H1 (cell line): ENCODE measurements at regions not wholly inside any gene's neighbourhood (a gene's known extent, or its start where the extent isn't known, plus 50 kb on each side); places are given as distances from the start of the nearest gene placed in this dataset.

ENCODE experiments used
- CTCF ChIA-PET: fragments of 300-600 bp; sonication (Branson Sonifier 250); formaldehyde crosslinking; loops from one replicate; lab custom pipeline; 2021; ENCODE audit not compliant: partially characterized antibody; lab: Charles Lee
- POLR2A ChIA-PET: fragments of 300-600 bp; sonication (Branson Sonifier 250); formaldehyde crosslinking; loops from one replicate; lab custom pipeline; 2021; ENCODE audit warnings: inconsistent platforms; ENCODE audit not compliant: partially characterized antibody; lab: Charles Lee
- DNase-seq, 2 experiments: peaks; one replicate each; pipeline versions ENCODE4 v3.0.0 to v3.0.0-alpha.2; 2010 to 2022; ENCODE audit warnings: low spot score in 2 of 2, low read depth in 1 of 2, mixed read lengths in 1 of 2
- FAIRE-seq: peaks from 2 replicates; lab custom pipeline; 2011; peaks lifted over from hg19 to GRCh38; lab: Jason Lieb, UNC
- H2AFZ ChIP-seq: 2 replicates; pipeline ENCODE4 v1.8.1; 2012; ENCODE audit warnings: low read length, inconsistent platforms
- H2AK5ac ChIP-seq: 2 replicates; pipeline ENCODE4 v1.6.1; 2013; ENCODE audit warnings: low read depth, low read length
- H2BK120ac ChIP-seq: replicated peaks from 2 replicates; pipeline ENCODE3; 2013; ENCODE audit warnings: low read depth, low read length, inconsistent platforms
- H2BK12ac ChIP-seq: 2 replicates; pipeline ENCODE4 v1.6.1; 2013; ENCODE audit warnings: low read depth, low read length
- H2BK15ac ChIP-seq: 2 replicates; pipeline ENCODE4 v1.6.1; 2013; ENCODE audit warnings: low read length
- H2BK20ac ChIP-seq: 2 replicates; pipeline ENCODE4 v1.6.1; 2013; ENCODE audit warnings: low read length
- H2BK5ac ChIP-seq: 2 replicates; pipeline ENCODE4 v1.6.1; 2013; ENCODE audit warnings: low read depth, low read length
- H3K14ac ChIP-seq: 2 replicates; pipeline ENCODE4 v1.6.1; 2013; ENCODE audit warnings: inconsistent platforms; ENCODE audit not compliant: insufficient read length
- H3K18ac ChIP-seq: 2 replicates; pipeline ENCODE4 v1.6.1; 2013; ENCODE audit warnings: low read length; ENCODE audit errors: extremely low read depth
- H3K23ac ChIP-seq: 2 replicates; pipeline ENCODE4 v1.6.1; 2013; ENCODE audit warnings: inconsistent platforms; ENCODE audit not compliant: insufficient read length
- H3K23me2 ChIP-seq: 2 replicates; pipeline ENCODE4 v1.6.1; 2013; ENCODE audit warnings: low read depth, low read length
- H3K27ac ChIP-seq: 2 replicates; pipeline ENCODE4 v1.6.1; 2011; ENCODE audit warnings: low read depth, low read length, inconsistent platforms
- H3K27me3 ChIP-seq, 4 experiments: replicated peaks in 1 of 4; 1 replicate in 1 of 4; 2 replicates in 3 of 4; pipeline versions ENCODE4 v1.6.1 to v1.8.1; 2011 to 2013; ENCODE audit warnings: low read length in 3 of 4, mild to moderate bottlenecking in 3 of 4, inconsistent platforms in 2 of 4, mixed read lengths in 2 of 4, moderate library complexity in 1 of 4; ENCODE audit not compliant: control insufficient read depth in 3 of 4, insufficient read depth in 3 of 4; ENCODE audit errors: extremely low read depth in 1 of 4
- H3K36me3 ChIP-seq, 4 experiments: 2 replicates each; pipeline versions ENCODE4 v1.6.1 to v1.8.1; 2011 to 2013; ENCODE audit warnings: mild to moderate bottlenecking in 4 of 4, low read length in 3 of 4, moderate library complexity in 2 of 4, control low read depth in 1 of 4, inconsistent platforms in 1 of 4; ENCODE audit not compliant: insufficient read depth in 4 of 4, control insufficient read depth in 2 of 4
- H3K4ac ChIP-seq: replicated peaks from 2 replicates; pipeline ENCODE3; 2013; ENCODE audit warnings: low read length, low read depth, mixed read lengths, inconsistent platforms; ENCODE audit not compliant: insufficient read length
- H3K4me1 ChIP-seq, 4 experiments: replicated peaks in 1 of 4; 1 replicate in 1 of 4; 2 replicates in 3 of 4; pipeline versions ENCODE4 v1.6.1 to v1.8.1; 2011 to 2013; ENCODE audit warnings: low read length in 3 of 4, inconsistent platforms in 2 of 4, mixed read lengths in 1 of 4; ENCODE audit not compliant: insufficient read depth in 4 of 4, control insufficient read depth in 3 of 4
- H3K4me2 ChIP-seq, 2 experiments: 2 replicates each; pipeline versions ENCODE4 v1.6.1 to v1.8.1; 2011 to 2013; ENCODE audit warnings: low read depth in 2 of 2, low read length in 2 of 2, control low read depth in 1 of 2, inconsistent platforms in 1 of 2, mild to moderate bottlenecking in 1 of 2; ENCODE audit not compliant: insufficient read depth in 1 of 2
- H3K4me3 ChIP-seq, 4 experiments: fragments of 200-600, 300-600 bp in 1 of 4; sonication (generic), shearing (Covaris generic), sonication (Bioruptor Twin) in 1 of 4; 2 replicates each; pipeline versions ENCODE4 v1.5.1 to v1.8.1; 2011 to 2016; ENCODE audit warnings: low read length in 4 of 4, low read depth in 3 of 4, control low read depth in 2 of 4, inconsistent platforms in 2 of 4, mild to moderate bottlenecking in 2 of 4, mixed read lengths in 1 of 4, moderate library complexity in 1 of 4; ENCODE audit not compliant: insufficient read depth in 2 of 4; ENCODE audit errors: extremely low read depth in 1 of 4
- H3K56ac ChIP-seq: replicated peaks from 2 replicates; pipeline ENCODE3; 2013; ENCODE audit warnings: low read depth, mild to moderate bottlenecking, mixed read lengths, low read length, inconsistent platforms; ENCODE audit not compliant: insufficient read length
- H3K79me1 ChIP-seq: 2 replicates; pipeline ENCODE4 v1.6.1; 2013; ENCODE audit warnings: low read depth, low read length, control low read depth
- H3K79me2 ChIP-seq, 2 experiments: 2 replicates each; pipeline versions ENCODE4 v1.6.1 to v1.8.1; 2012 to 2013; ENCODE audit warnings: low read length in 2 of 2, mild to moderate bottlenecking in 2 of 2, inconsistent platforms in 1 of 2; ENCODE audit not compliant: insufficient read depth in 2 of 2, control insufficient read depth in 1 of 2
- H3K9ac ChIP-seq, 4 experiments: replicated peaks in 1 of 4; 1 replicate in 1 of 4; 2 replicates in 3 of 4; pipeline versions ENCODE4 v1.6.1 to v1.8.1; 2011 to 2013; ENCODE audit warnings: low read depth in 3 of 4, low read length in 3 of 4, control low read depth in 2 of 4, mild to moderate bottlenecking in 2 of 4, moderate library complexity in 2 of 4, inconsistent platforms in 1 of 4; ENCODE audit errors: extremely low read depth in 1 of 4
- H3K9me3 ChIP-seq, 2 experiments: 2 replicates each; pipeline versions ENCODE4 v1.6.1 to v1.8.1; 2012 to 2013; ENCODE audit warnings: mild to moderate bottlenecking in 2 of 2, moderate library complexity in 2 of 2, control low read depth in 1 of 2, inconsistent platforms in 1 of 2, low read depth in 1 of 2, low read length in 1 of 2, mixed read lengths in 1 of 2; ENCODE audit not compliant: insufficient read depth in 2 of 2
- H4K20me1 ChIP-seq, 2 experiments: replicated peaks in 1 of 2; 2 replicates each; pipeline versions ENCODE3 to v1.8.1; 2011 to 2013; ENCODE audit warnings: inconsistent platforms in 2 of 2, low read length in 2 of 2, mild to moderate bottlenecking in 1 of 2; ENCODE audit not compliant: insufficient read depth in 2 of 2, control insufficient read depth in 1 of 2
- H4K5ac ChIP-seq: 2 replicates; pipeline ENCODE4 v1.6.1; 2013; ENCODE audit warnings: low read length, low read depth, mixed read lengths, inconsistent platforms; ENCODE audit not compliant: insufficient read length
- H4K8ac ChIP-seq: 2 replicates; pipeline ENCODE4 v1.8.0; 2013; ENCODE audit warnings: mild to moderate bottlenecking, moderate library complexity, low read length, inconsistent platforms; ENCODE audit not compliant: insufficient read depth; ENCODE audit errors: extremely low read depth
- H4K91ac ChIP-seq: replicated peaks from 2 replicates; pipeline ENCODE3; 2013; ENCODE audit warnings: low read length, mixed read lengths, inconsistent platforms; ENCODE audit not compliant: insufficient read length
- CHD1 ChIP-seq: IDR thresholded peaks from 2 replicates; pipeline ENCODE4 v1.6.1; 2012; ENCODE audit warnings: low read depth, low read length, improper control_type of control experiment
- CREB1 ChIP-seq: IDR thresholded peaks from 2 replicates; pipeline ENCODE4 v1.6.1; 2012; ENCODE audit warnings: inconsistent platforms
- HDAC6 ChIP-seq: IDR thresholded peaks from one replicate; pipeline ENCODE4 v1.7.1; 2012; ENCODE audit warnings: low read depth, mild to moderate bottlenecking, inconsistent platforms, low read length, moderate library complexity
- SIN3A ChIP-seq, 2 experiments: IDR thresholded peaks in 1 of 2; conservative IDR thresholded peaks in 1 of 2; 2 replicates each; pipeline ENCODE4 v1.6.1; 2011 to 2012; ENCODE audit warnings: low read length in 2 of 2, improper control_type of control experiment in 1 of 2, low read depth in 1 of 2, mild to moderate bottlenecking in 1 of 2
- SIX5 ChIP-seq: IDR thresholded peaks from 2 replicates; pipeline ENCODE4 v1.6.1; 2011; ENCODE audit warnings: mild to moderate bottlenecking, low read depth, low read length
- TAF1 ChIP-seq: IDR thresholded peaks from 2 replicates; pipeline ENCODE4 v1.6.1; 2011; ENCODE audit warnings: mild to moderate bottlenecking, low read depth, low read length
- WGBS, 2 experiments: shearing (Covaris generic) in 1 of 2; methylation state at CpG; one replicate each; pipeline versions ENCODE4 v1.1.6 to v1.1.7; 2013 to 2015; ENCODE audit warnings: low lambda C conversion rate in 2 of 2, mixed read lengths in 2 of 2, inconsistent platforms in 1 of 2, low coverage in 1 of 2, missing lambda C conversion rate in 1 of 2; ENCODE audit not compliant: insufficient replicate concordance in 2 of 2, insufficient coverage in 1 of 2, insufficient read length in 1 of 2; ENCODE audit errors: extremely low coverage in 1 of 2, missing lambda C conversion rate in 1 of 2; 5-methylcytosine and 5-hydroxymethylcytosine counted together
- TF ChIP-seq, protein P1 (sequence below): IDR thresholded peaks from 2 replicates; pipeline ENCODE4 v1.6.1; 2012; ENCODE audit warnings: inconsistent platforms

DNA sequence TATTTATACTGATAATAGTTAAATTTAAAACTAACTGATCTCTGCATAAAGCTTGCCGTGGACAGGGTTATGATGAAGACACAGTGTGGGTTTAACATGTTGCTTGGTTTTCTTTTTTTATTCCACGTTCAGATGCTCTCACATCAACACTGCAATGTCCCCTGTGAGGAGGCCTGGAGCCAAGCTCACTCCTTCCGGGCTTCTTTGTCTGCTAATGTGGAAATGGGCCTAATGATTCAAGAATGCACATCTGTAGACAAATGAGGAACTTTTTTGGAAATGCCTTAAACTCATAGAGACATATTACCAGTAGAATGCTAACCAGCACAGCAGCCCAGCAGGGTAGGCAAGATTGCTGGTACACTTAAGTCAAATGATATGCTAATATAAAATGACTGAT is 208.0 kb downstream of the GALR1 start:
- Histone ChIP-seq H3K4ac (no peak overlapping the region), H3K23ac (no peak overlapping the region), H2BK15ac (no peak overlapping the region), H3K23me2 (peaks cover 2% of the 10 kb centered on the region; the same call in 1 of the 2 replicates), H2AK5ac (no peak overlapping the region), H2BK5ac (no peak overlapping the region), H3K18ac (no peak overlapping the region), H3K79me1 (no peaks in the 10 kb centered on the region), H3K4me2 (no peak overlapping the region), H3K9ac (no peak overlapping the region), H2BK12ac (no peak overlapping the region), H3K36me3 (no peaks in the 10 kb centered on the region), H4K91ac (no peak overlapping the region), H2BK20ac (no peak overlapping the region), H3K27me3 (no peaks in the 10 kb centered on the region), H3K9me3 (no peaks in the 10 kb centered on the region), H4K5ac (no peak overlapping the region), H4K20me1 (no peaks in the 10 kb centered on the region), H3K14ac (no peak overlapping the region), H3K79me2 (no peaks in the 10 kb centered on the region), H3K4me1 (peaks cover 0 to 6% (median 1%) of the 10 kb centered on the region in 4 experiments; a peak in 1 of 7 replicates), H2BK120ac (no peak overlapping the region), H2AFZ (no peak overlapping the region), H4K8ac (no peak overlapping the region), H3K27ac (no peak overlapping the region), H3K56ac (no peak overlapping the region), H3K4me3 (no peak overlapping the region)
- ChIA-PET POLR2A (interaction anchor here (0.7 kb wide), 1 partner anchor 107 kb away, joined by 3 read pairs; no protein-coding TSS in a partner anchor), CTCF (interaction anchor here (0.5 to 1.4 kb wide), 3 partner anchors 8 to 457 kb away, joined by 3 to 4 read pairs (median 4); no protein-coding TSS in a partner anchor)
- FAIRE-seq (no peak), DNase-seq (no peak)
- TF ChIP-seq SIX5 (no peak), TAF1 (no peak), CREB1 (no peak), SIN3A (conservative IDR thresholded peaks at IDR 0.05 in 1 of 2, IDR thresholded peaks at IDR 0.05 in 1 of 2; ENCODE audit: low read depth in 1 of 2, low read length in 2 of 2) (no peak), HDAC6 (no peak), CHD1 (no peak)
- TF ChIP-seq, protein P1, sequence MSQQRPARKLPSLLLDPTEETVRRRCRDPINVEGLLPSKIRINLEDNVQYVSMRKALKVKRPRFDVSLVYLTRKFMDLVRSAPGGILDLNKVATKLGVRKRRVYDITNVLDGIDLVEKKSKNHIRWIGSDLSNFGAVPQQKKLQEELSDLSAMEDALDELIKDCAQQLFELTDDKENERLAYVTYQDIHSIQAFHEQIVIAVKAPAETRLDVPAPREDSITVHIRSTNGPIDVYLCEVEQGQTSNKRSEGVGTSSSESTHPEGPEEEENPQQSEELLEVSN: no peak
- WGBS, 2 experiments: 89% methylated on average over 3 of the region's 3 CpGs; no CpG with 5 or more reads in 1 of the 2 experiments
